ENCODE measurements at regions not wholly inside any gene's neighbourhood (a gene's known extent, or its start where the extent isn't known, plus 50 kb on each side); places are given as distances from the start of the nearest gene placed in this dataset.

DNA sequence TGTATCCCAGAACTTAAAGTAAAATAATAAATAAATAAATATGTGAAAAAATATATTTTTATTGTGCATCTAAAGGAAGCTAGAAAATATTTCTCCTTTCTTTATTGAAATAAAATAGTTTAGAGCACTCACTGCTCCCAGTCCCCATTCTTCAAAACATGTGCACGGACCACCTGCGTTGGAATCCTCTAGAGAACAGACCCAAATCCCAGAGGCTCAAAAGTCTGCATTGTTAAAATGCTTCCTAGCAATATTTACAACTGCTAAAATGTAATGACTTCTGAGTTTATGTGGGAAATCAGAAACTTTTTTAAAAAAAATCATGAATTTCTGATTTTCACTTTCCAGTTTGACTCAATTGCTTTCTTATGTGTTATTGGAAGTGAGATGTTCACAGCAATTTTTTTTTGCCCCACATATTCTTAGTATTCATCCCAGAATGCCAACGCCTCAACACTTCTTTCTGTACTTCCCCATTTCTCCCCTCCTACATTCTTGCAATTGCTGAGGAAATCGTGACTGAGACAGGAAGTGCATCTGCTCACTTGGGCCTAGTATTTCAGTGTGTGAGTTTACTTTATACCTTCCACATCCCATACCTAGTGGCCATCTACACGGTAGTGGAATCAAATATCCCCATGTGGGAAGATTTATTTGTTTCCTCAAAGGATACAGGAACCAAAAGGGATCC, 116.0 kb upstream of the FLRT2 start:
- no peak overlapping the region for H4K91ac ChIP-seq (ENCODE audit: low read length)
- 33% methylated on average over 1 of the region's 5 CpGs for WGBS
- no peak overlapping the region for H2BK15ac ChIP-seq (ENCODE audit: low read depth, poor library complexity, severe bottlenecking)
- H2BK12ac ChIP-seq (ENCODE audit: low read length in 2 of 2): peak overlapping the region in 1 of 2 experiments; percentile 75
- H3K27me3 ChIP-seq (ENCODE audit: control insufficient read depth in 1 of 2, insufficient read depth in 1 of 2, low read length in 2 of 2): no peaks in the 10 kb centered on the region
- H2AFZ ChIP-seq (ENCODE audit: low read depth, low read length): no peak overlapping the region
- H3K9me3 ChIP-seq (ENCODE audit: control insufficient read depth, low read length): no peaks in the 10 kb centered on the region
- no peak overlapping the region for H2BK120ac ChIP-seq (ENCODE audit: low read depth, low read length)
- H3K9ac ChIP-seq (ENCODE audit: low read length): no peak overlapping the region
- no peak overlapping the region for H3K18ac ChIP-seq (ENCODE audit: low read depth in 1 of 2, low read length in 2 of 2)
- no peaks in the 10 kb centered on the region for H3K4me1 ChIP-seq (ENCODE audit: control insufficient read depth, insufficient read depth, low read depth, low read length)
- H3K4me3 ChIP-seq (ENCODE audit: insufficient read depth in 1 of 2, low read depth in 1 of 2, low read length in 2 of 2): no peak overlapping the region
- no peak overlapping the region for H3K27ac ChIP-seq (ENCODE audit: low read length, poor library complexity, severe bottlenecking)
- H3K4ac ChIP-seq (ENCODE audit: low read depth in 1 of 2, low read length in 2 of 2): no peak overlapping the region
- H2BK5ac ChIP-seq (ENCODE audit: low read depth, low read length, poor library complexity, severe bottlenecking): no peak overlapping the region
- no peaks in the 10 kb centered on the region for H3K36me3 ChIP-seq (ENCODE audit: control insufficient read depth in 1 of 2, insufficient read depth in 2 of 2, low read depth in 1 of 2, low read length in 2 of 2)
- H4K8ac ChIP-seq (ENCODE audit: low read length): no peak overlapping the region
- no peak for DNase-seq
- H3K79me1 ChIP-seq (replicated peaks; ENCODE audit: low read length, poor library complexity, severe bottlenecking): no peaks in the 10 kb centered on the region
- no peak overlapping the region for H3K23ac ChIP-seq (ENCODE audit: low read length in 2 of 2)
- no peak overlapping the region for H2AK5ac ChIP-seq (ENCODE audit: low read length, severe bottlenecking)
- H3K4me2 ChIP-seq (ENCODE audit: low read length, poor library complexity, severe bottlenecking): no peak overlapping the region
- H3K14ac ChIP-seq (ENCODE audit: low read length in 2 of 2): no peak overlapping the region

DNA sequence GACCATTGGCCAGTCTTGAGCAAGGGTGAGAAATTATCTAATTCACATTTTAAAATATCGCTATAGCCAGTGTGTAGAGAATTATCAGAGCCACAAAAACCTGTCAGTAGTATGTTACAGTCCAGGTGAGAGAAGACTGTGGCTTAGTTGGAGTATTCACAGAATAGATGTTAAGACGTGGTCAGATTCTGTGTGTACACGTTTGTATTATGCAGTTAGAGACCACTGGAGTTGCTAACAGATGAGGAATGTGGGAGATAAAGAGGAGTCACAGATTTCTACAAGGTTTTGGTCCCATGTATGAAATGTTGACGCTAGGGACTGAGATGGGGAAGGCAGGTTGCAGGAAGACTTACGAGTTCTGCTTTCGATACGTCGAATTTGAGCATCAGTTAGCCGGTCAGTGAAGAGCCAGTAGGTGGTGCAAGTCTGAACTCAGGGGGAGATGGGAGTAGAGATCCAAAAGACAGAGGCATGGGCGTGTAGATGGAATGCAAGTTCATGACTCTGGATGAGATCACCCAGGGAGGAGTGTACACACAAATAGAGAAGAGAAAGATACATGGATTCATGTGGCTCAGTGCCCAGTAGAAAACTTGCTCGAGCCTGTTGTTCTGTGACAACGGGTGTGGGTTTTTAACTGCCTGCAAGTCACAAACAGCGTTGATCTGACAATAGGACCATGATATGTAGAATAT, 114.8 kb upstream of the FLRT2 start:
- H3K14ac ChIP-seq (ENCODE audit: low read length in 2 of 2): no peak overlapping the region
- no peak overlapping the region for H2AFZ ChIP-seq (ENCODE audit: low read depth, low read length)
- peak overlapping the region; percentile 63 for H4K91ac ChIP-seq (ENCODE audit: low read length)
- no peak overlapping the region for H3K4me2 ChIP-seq (ENCODE audit: low read length, poor library complexity, severe bottlenecking)
- H3K4me3 ChIP-seq (ENCODE audit: insufficient read depth in 1 of 2, low read depth in 1 of 2, low read length in 2 of 2): peak overlapping the region in 1 of 2 experiments; percentile 58
- peak overlapping the region; percentile 79 for H2AK5ac ChIP-seq (ENCODE audit: low read length, severe bottlenecking)
- peak; percentile 85 for DNase-seq
- H3K4ac ChIP-seq (ENCODE audit: low read depth in 1 of 2, low read length in 2 of 2): peak overlapping the region in 1 of 2 experiments; percentile 19
- H2BK15ac ChIP-seq (ENCODE audit: low read depth, poor library complexity, severe bottlenecking): no peak overlapping the region
- H3K79me1 ChIP-seq (replicated peaks; ENCODE audit: low read length, poor library complexity, severe bottlenecking): no peaks in the 10 kb centered on the region
- H2BK120ac ChIP-seq (ENCODE audit: low read depth, low read length): peak overlapping the region; percentile 45
- H3K23ac ChIP-seq (ENCODE audit: low read length in 2 of 2): no peak overlapping the region
- no peak overlapping the region for H4K8ac ChIP-seq (ENCODE audit: low read length)
- H3K18ac ChIP-seq (ENCODE audit: low read depth in 1 of 2, low read length in 2 of 2): peak overlapping the region in 1 of 2 experiments; percentile 48
- H3K4me1 ChIP-seq (ENCODE audit: control insufficient read depth, insufficient read depth, low read depth, low read length): no peaks in the 10 kb centered on the region
- H2BK12ac ChIP-seq (ENCODE audit: low read length in 2 of 2): peak overlapping the region in 1 of 2 experiments; percentile 51
- H2BK5ac ChIP-seq (ENCODE audit: low read depth, low read length, poor library complexity, severe bottlenecking): no peak overlapping the region
- no peaks in the 10 kb centered on the region for H3K27me3 ChIP-seq (ENCODE audit: control insufficient read depth in 1 of 2, insufficient read depth in 1 of 2, low read length in 2 of 2)
- H3K27ac ChIP-seq (ENCODE audit: low read length, poor library complexity, severe bottlenecking): peak overlapping the region; percentile 65
- WGBS: 61% methylated on average over 12 of the region's 13 CpGs
- H3K9me3 ChIP-seq (ENCODE audit: control insufficient read depth, low read length): no peaks in the 10 kb centered on the region
- no peaks in the 10 kb centered on the region for H3K36me3 ChIP-seq (ENCODE audit: control insufficient read depth in 1 of 2, insufficient read depth in 2 of 2, low read depth in 1 of 2, low read length in 2 of 2)
- peak overlapping the region; percentile 89 for H3K9ac ChIP-seq (ENCODE audit: low read length)

DNA sequence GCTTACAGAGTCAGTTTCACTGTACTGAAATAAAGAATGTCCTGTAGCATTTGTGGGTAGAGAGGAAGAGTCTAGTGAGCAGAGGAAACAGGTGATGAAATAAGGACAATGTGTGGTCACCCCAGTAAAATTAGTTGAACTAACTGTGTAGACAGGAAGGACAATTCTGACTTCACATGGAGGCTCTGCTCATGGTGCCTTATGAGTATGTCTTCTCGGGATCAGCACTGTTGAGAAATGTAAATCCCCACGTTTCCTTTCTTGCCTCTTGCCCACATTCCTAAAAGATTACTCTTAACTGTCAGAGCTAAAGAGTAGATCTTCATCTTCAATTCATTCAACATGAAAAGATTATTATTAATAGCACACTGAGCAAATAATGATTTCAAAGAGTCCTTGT, 113.2 kb upstream of the FLRT2 start:
- Histone ChIP-seq H2BK15ac (ENCODE audit: low read depth, poor library complexity, severe bottlenecking) (no peak overlapping the region), H3K4me1 (ENCODE audit: control insufficient read depth, insufficient read depth, low read depth, low read length) (peaks cover 2% of the 10 kb centered on the region), H3K23ac (ENCODE audit: low read length in 2 of 2) (no peak overlapping the region), H2AFZ (ENCODE audit: low read depth, low read length) (no peak overlapping the region), H3K36me3 (ENCODE audit: control insufficient read depth in 1 of 2, insufficient read depth in 2 of 2, low read depth in 1 of 2, low read length in 2 of 2) (no peaks in the 10 kb centered on the region), H4K8ac (ENCODE audit: low read length) (peak overlapping the region; percentile 0), H3K27me3 (ENCODE audit: control insufficient read depth in 1 of 2, insufficient read depth in 1 of 2, low read length in 2 of 2) (no peaks in the 10 kb centered on the region), H3K4ac (ENCODE audit: low read depth in 1 of 2, low read length in 2 of 2) (no peak overlapping the region), H3K27ac (ENCODE audit: low read length, poor library complexity, severe bottlenecking) (peak overlapping the region; percentile 62), H2BK12ac (ENCODE audit: low read length in 2 of 2) (no peak overlapping the region), H2BK120ac (ENCODE audit: low read depth, low read length) (no peak overlapping the region), H3K79me1 (replicated peaks; ENCODE audit: low read length, poor library complexity, severe bottlenecking) (no peaks in the 10 kb centered on the region), H2BK5ac (ENCODE audit: low read depth, low read length, poor library complexity, severe bottlenecking) (no peak overlapping the region), H3K9ac (ENCODE audit: low read length) (peak overlapping the region; percentile 89), H3K4me2 (ENCODE audit: low read length, poor library complexity, severe bottlenecking) (no peak overlapping the region), H3K18ac (ENCODE audit: low read depth in 1 of 2, low read length in 2 of 2) (peak overlapping the region in 1 of 2 experiments; percentile 48), H2AK5ac (ENCODE audit: low read length, severe bottlenecking) (no peak overlapping the region), H3K4me3 (ENCODE audit: insufficient read depth in 1 of 2, low read depth in 1 of 2, low read length in 2 of 2) (no peak overlapping the region), H3K14ac (ENCODE audit: low read length in 2 of 2) (no peak overlapping the region), H3K9me3 (ENCODE audit: control insufficient read depth, low read length) (no peaks in the 10 kb centered on the region), H4K91ac (ENCODE audit: low read length) (no peak overlapping the region)
- 3% methylated on average over 2 of the region's 2 CpGs for WGBS
- DNase-seq: peak; percentile 83

DNA sequence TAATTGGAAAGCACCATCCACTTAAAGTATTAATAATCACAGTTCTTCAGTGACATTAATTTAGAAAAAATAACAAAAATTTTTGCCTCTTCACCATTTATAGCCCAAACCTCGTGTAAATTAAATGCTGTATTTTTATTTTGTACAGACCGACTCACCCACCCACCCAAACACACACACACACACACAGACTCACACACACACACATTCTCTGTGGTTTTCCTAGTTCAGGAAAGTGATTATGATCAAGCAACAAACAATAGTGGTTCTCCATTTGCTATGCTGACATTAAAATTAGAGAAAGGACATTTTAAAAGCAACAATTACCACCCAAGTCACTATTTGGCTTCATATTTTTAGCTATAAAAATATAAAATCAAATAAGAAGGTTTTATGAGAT, 112.5 kb upstream of the FLRT2 start:
- Histone ChIP-seq H3K14ac (ENCODE audit: low read length in 2 of 2) (no peak overlapping the region), H3K27me3 (ENCODE audit: control insufficient read depth in 1 of 2, insufficient read depth in 1 of 2, low read length in 2 of 2) (no peaks in the 10 kb centered on the region), H3K27ac (ENCODE audit: low read length, poor library complexity, severe bottlenecking) (no peak overlapping the region), H2BK15ac (ENCODE audit: low read depth, poor library complexity, severe bottlenecking) (no peak overlapping the region), H4K91ac (ENCODE audit: low read length) (no peak overlapping the region), H3K9ac (ENCODE audit: low read length) (no peak overlapping the region), H3K79me1 (replicated peaks; ENCODE audit: low read length, poor library complexity, severe bottlenecking) (no peaks in the 10 kb centered on the region), H3K4me3 (ENCODE audit: insufficient read depth in 1 of 2, low read depth in 1 of 2, low read length in 2 of 2) (no peak overlapping the region), H3K36me3 (ENCODE audit: control insufficient read depth in 1 of 2, insufficient read depth in 2 of 2, low read depth in 1 of 2, low read length in 2 of 2) (no peaks in the 10 kb centered on the region), H3K4ac (ENCODE audit: low read depth in 1 of 2, low read length in 2 of 2) (no peak overlapping the region), H2AFZ (ENCODE audit: low read depth, low read length) (no peak overlapping the region), H3K4me1 (ENCODE audit: control insufficient read depth, insufficient read depth, low read depth, low read length) (peaks cover 2% of the 10 kb centered on the region), H3K9me3 (ENCODE audit: control insufficient read depth, low read length) (no peaks in the 10 kb centered on the region), H3K4me2 (ENCODE audit: low read length, poor library complexity, severe bottlenecking) (no peak overlapping the region), H2BK120ac (ENCODE audit: low read depth, low read length) (no peak overlapping the region), H3K18ac (ENCODE audit: low read depth in 1 of 2, low read length in 2 of 2) (no peak overlapping the region), H2BK12ac (ENCODE audit: low read length in 2 of 2) (no peak overlapping the region), H2BK5ac (ENCODE audit: low read depth, low read length, poor library complexity, severe bottlenecking) (no peak overlapping the region), H4K8ac (ENCODE audit: low read length) (no peak overlapping the region), H2AK5ac (ENCODE audit: low read length, severe bottlenecking) (no peak overlapping the region), H3K23ac (ENCODE audit: low read length in 2 of 2) (no peak overlapping the region)
- WGBS: 88% methylated on average over 2 of the region's 2 CpGs
- DNase-seq: no peak
